IMR-90 (cell line): ENCODE measurements at regions not wholly inside any gene's neighbourhood (a gene's known extent, or its start where the extent isn't known, plus 50 kb on each side); places are given as distances from the start of the nearest gene placed in this dataset.

Experiments
- BHLHE40 ChIP-seq: fragments of 150-350 bp; IDR thresholded peaks from 2 replicates; pipeline ENCODE4 v1.6.1; 2016; ENCODE audit warnings: mild to moderate bottlenecking, low read depth, low read length
- CEBPB ChIP-seq: IDR thresholded peaks from 2 replicates; pipeline ENCODE4 v1.6.1; 2012; ENCODE audit warnings: low read depth, low read length, improper control_type of control experiment
- NFE2L2 ChIP-seq: fragments of 150-350 bp; IDR thresholded peaks from 2 replicates; pipeline ENCODE4 v1.6.1; 2016; ENCODE audit warnings: low read depth, mild to moderate bottlenecking, low read length
- POLR2A ChIP-seq: IDR thresholded peaks from 2 replicates; pipeline ENCODE4 v1.6.1; 2012; ENCODE audit warnings: mild to moderate bottlenecking, low read depth, low read length
- RAD21 ChIP-seq: IDR thresholded peaks from 2 replicates; pipeline ENCODE4 v1.6.1; 2012; ENCODE audit warnings: low read length, improper control_type of control experiment
- RCOR1 ChIP-seq: IDR thresholded peaks from 2 replicates; pipeline ENCODE4 v1.6.1; 2012; ENCODE audit warnings: mild to moderate bottlenecking, low read length, improper control_type of control experiment; ENCODE audit not compliant: insufficient replicate concordance
- TF ChIP-seq, protein P1 (sequence below): conservative IDR thresholded peaks from 2 replicates; pipeline ENCODE4 v1.5.1; 2012; ENCODE audit warnings: mild to moderate bottlenecking, low read depth, low read length, improper control_type of control experiment
- TF ChIP-seq, protein P2 (sequence below): fragments of 150-350 bp; IDR thresholded peaks from 2 replicates; pipeline ENCODE4 v1.6.1; 2016; ENCODE audit warnings: low read depth, mild to moderate bottlenecking, low read length, moderate library complexity, borderline replicate concordance

DNA sequence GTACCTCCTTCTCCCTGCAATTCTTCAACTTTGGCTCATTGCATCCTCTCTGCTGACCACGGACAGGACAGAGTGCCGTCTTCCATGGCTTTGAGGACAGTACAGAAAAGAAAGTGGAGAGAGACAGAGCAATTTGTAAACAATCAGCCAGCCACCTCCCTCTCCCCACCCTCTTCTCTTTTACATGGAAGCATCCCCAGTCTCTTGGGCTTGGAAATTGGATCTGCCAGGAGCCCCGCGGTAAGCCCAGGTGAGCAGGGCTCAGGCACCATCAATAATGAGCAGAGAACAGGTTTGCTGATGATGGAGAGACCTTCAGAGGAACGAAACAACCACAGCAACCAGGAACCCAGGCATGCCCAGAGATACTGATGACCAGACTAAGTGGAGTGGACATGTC is 194.9 kb upstream of the TNRC6C start:
- no peak for TF ChIP-seq POLR2A
- TF ChIP-seq, protein P1, sequence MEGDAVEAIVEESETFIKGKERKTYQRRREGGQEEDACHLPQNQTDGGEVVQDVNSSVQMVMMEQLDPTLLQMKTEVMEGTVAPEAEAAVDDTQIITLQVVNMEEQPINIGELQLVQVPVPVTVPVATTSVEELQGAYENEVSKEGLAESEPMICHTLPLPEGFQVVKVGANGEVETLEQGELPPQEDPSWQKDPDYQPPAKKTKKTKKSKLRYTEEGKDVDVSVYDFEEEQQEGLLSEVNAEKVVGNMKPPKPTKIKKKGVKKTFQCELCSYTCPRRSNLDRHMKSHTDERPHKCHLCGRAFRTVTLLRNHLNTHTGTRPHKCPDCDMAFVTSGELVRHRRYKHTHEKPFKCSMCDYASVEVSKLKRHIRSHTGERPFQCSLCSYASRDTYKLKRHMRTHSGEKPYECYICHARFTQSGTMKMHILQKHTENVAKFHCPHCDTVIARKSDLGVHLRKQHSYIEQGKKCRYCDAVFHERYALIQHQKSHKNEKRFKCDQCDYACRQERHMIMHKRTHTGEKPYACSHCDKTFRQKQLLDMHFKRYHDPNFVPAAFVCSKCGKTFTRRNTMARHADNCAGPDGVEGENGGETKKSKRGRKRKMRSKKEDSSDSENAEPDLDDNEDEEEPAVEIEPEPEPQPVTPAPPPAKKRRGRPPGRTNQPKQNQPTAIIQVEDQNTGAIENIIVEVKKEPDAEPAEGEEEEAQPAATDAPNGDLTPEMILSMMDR, result no peak
- no peak for TF ChIP-seq CEBPB
- TF ChIP-seq, protein P2, sequence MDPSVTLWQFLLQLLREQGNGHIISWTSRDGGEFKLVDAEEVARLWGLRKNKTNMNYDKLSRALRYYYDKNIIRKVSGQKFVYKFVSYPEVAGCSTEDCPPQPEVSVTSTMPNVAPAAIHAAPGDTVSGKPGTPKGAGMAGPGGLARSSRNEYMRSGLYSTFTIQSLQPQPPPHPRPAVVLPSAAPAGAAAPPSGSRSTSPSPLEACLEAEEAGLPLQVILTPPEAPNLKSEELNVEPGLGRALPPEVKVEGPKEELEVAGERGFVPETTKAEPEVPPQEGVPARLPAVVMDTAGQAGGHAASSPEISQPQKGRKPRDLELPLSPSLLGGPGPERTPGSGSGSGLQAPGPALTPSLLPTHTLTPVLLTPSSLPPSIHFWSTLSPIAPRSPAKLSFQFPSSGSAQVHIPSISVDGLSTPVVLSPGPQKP, result no peak
- TF ChIP-seq RAD21, result no peak
- TF ChIP-seq RCOR1, result no peak
- no peak for TF ChIP-seq NFE2L2
- TF ChIP-seq BHLHE40, result no peak
